Superior temporal gyrus (tissue), 1 donor: ENCODE measurements at regions not wholly inside any gene's neighbourhood (a gene's known extent, or its start where the extent isn't known, plus 50 kb on each side); places are given as distances from the start of the nearest gene placed in this dataset.
A peak's percentile ranks its signal among the peaks of the same experiment; 100 is the strongest.
"Not testable (repeated sequence)": the region's sequence is repeated elsewhere in the genome, so short reads cannot be mapped to it uniquely, and the experiment has no call there.

Source experiments
- DNase-seq: peaks from one replicate; pipeline ENCODE4 v3.0.0-alpha.2; 2016; ENCODE audit errors: extremely low spot score

GRCh38 chr13:68970532-68970931 lies 1137.1 kb upstream of the ATXN8OS start:
- DNase-seq, result no peak

- no peak for DNase-seq
Observed at GRCh38 chr13:68948586-68948985, 1159.0 kb upstream of the ATXN8OS start.

GRCh38 chr13:68944272-68944671 lies 1163.4 kb upstream of the ATXN8OS start:
- DNase-seq, result no peak

- DNase-seq, result no peak
Observed at GRCh38 chr13:68940049-68940448, 1167.6 kb upstream of the ATXN8OS start.

- DNase-seq, result no peak
Observed at GRCh38 chr13:68938639-68939038, 1169.0 kb upstream of the ATXN8OS start.

- no peak for DNase-seq
Observed at GRCh38 chr13:68929075-68929745, 1178.4 kb upstream of the ATXN8OS start.

- DNase-seq, result peak; percentile 32
Observed at GRCh38 chr13:68927387-68928026, 1180.1 kb upstream of the ATXN8OS start.

GRCh38 chr13:68923995-68924394 lies 1183.6 kb upstream of the ATXN8OS start:
- no peak for DNase-seq

GRCh38 chr13:68908879-68909278 lies 1198.7 kb upstream of the ATXN8OS start:
- no peak for DNase-seq

GRCh38 chr13:68905186-68905585 lies 1202.4 kb upstream of the ATXN8OS start:
- DNase-seq, result no peak

GRCh38 chr13:68897331-68897928 lies 1210.2 kb upstream of the ATXN8OS start:
- no peak for DNase-seq

GRCh38 chr13:68895696-68896095 lies 1211.9 kb upstream of the ATXN8OS start:
- DNase-seq, result no peak

GRCh38 chr13:68893721-68894120 lies 1213.9 kb upstream of the ATXN8OS start:
- not testable (repeated sequence) for DNase-seq

- not testable (repeated sequence) for DNase-seq
Observed at GRCh38 chr13:68892596-68892995, 1215.0 kb upstream of the ATXN8OS start.

- DNase-seq, result not testable (repeated sequence)
Observed at GRCh38 chr13:68890101-68890500, 1217.5 kb upstream of the ATXN8OS start.

- no peak for DNase-seq
Observed at GRCh38 chr13:68888832-68889231, 1218.8 kb upstream of the ATXN8OS start.

- no peak for DNase-seq
Observed at GRCh38 chr13:68872338-68872737, 1235.3 kb upstream of the ATXN8OS start.

- DNase-seq, result no peak
Observed at GRCh38 chr13:68851026-68851425, 1256.6 kb upstream of the ATXN8OS start.

GRCh38 chr13:68850160-68850559 lies 1257.5 kb upstream of the ATXN8OS start:
- DNase-seq, result no peak

- no peak for DNase-seq
Observed at GRCh38 chr13:68846663-68847062, 1261.0 kb upstream of the ATXN8OS start.

GRCh38 chr13:68834375-68834774 lies 1273.3 kb upstream of the ATXN8OS start:
- no peak for DNase-seq

- DNase-seq, result no peak
Observed at GRCh38 chr13:68816715-68817114, 1290.9 kb upstream of the ATXN8OS start.

- DNase-seq, result no peak
Observed at GRCh38 chr13:68813180-68813796, 1294.3 kb upstream of the ATXN8OS start.
